HG03064 (cell line): ENCODE measurements at regions not wholly inside any gene's neighbourhood (a gene's known extent, or its start where the extent isn't known, plus 50 kb on each side); places are given as distances from the start of the nearest gene placed in this dataset.

Source experiments
- ATAC-seq: cut with Tn5 transposase; IDR thresholded peaks from one replicate; pipeline ENCODE4 v1.9.1; 2021; ENCODE audit warnings: low read depth; ENCODE audit not compliant: unreplicated experiment

DNA sequence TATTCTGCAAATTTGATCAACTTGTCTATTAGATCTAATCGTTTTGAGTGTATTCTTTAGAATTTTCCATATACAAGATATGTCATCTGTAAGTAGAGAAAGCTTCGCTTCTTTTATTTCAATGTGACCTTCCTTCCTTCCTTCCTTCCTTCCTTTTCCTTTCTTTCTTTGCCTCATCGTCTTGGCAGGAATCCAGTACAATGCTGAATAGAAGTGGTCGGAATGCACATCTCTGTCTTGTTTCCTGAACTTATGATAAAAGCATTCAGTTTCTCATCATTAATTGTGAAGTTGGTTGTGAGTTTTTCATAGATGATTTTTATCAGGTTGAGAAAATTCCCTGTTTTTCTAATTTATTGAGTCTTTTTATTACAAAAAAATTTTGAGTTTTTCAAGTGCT is 300.7 kb upstream of the ZNF32 start:
- no peak for ATAC-seq

GRCh38 chr10:43946445-43946844 is 297.8 kb upstream of the ZNF32 start:
- ATAC-seq, result no peak

- ATAC-seq, result no peak
Measured at GRCh38 chr10:43945908-43946307, 297.2 kb upstream of the ZNF32 start.

GRCh38 chr10:43945094-43945730 is 296.5 kb upstream of the ZNF32 start:
- no peak for ATAC-seq

- no peak for ATAC-seq
Measured at GRCh38 chr10:43944381-43945093, 295.9 kb upstream of the ZNF32 start.

DNA sequence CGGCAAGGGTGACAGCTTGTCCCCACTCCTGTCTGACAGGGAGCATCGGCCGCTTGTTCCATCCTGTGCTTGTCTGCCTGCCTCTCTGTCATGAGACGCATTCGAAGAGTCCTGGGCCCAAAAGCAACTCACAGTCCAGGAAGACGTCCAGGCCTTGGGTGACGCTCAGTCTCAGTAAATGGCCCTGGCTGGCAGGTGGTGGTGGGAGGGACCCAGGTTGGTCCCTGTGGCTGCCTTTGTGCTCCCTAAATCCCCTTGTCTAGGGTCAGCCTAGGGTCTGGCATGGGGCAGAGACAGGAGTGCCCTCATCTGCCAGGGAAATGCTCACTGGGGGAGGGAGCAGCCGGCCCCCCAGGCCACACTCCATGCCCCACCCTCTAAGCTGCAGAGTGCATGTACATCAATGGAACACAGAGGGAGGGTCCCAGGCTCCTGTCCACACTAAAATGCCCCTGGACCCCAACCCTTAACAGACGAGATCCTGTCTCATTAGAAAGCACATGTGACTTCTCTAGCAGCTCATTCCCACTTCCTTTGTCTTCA is 295.2 kb upstream of the ZNF32 start:
- ATAC-seq, result no peak

GRCh38 chr10:43943119-43943817 is 294.6 kb upstream of the ZNF32 start:
- ATAC-seq, result no peak

DNA sequence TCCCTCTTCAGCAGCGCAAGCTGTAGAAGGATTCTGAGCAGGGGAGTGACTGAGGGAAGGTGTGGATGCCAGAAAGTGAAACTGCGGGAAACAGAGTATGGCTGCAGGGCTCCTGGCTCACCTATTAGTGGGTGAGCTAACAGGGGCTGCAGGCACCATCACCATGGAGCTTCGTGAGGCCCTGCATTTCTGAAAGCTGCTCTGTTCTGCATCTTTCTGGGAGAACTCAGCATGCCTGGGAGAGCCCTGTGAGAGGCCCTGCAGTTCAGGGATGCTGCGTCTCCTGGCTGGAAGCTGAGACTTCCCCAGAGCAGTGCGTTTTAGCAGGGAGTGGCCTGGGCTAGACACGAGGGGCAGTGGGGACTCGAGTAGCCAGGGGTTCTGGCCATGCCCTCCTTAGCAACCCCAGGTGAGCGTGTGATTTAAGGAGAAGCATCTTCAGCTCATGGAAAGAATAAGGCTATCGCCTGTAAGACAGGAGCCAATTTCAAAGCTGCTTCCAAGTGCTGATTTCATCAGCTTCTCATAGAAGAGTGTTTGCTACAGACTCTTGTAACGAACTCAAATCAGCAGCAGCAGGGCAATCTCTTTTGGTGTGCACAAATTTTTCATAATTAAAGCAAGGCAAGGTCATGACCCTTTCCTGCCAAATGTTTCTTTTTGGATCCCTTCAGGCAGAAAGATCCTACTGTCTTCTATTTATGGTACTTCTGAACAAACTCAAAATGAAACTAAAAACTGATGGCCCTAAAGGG is 293.6 kb upstream of the ZNF32 start:
- no peak for ATAC-seq

GRCh38 chr10:43940898-43941837 is 292.5 kb upstream of the ZNF32 start:
- no peak for ATAC-seq

DNA sequence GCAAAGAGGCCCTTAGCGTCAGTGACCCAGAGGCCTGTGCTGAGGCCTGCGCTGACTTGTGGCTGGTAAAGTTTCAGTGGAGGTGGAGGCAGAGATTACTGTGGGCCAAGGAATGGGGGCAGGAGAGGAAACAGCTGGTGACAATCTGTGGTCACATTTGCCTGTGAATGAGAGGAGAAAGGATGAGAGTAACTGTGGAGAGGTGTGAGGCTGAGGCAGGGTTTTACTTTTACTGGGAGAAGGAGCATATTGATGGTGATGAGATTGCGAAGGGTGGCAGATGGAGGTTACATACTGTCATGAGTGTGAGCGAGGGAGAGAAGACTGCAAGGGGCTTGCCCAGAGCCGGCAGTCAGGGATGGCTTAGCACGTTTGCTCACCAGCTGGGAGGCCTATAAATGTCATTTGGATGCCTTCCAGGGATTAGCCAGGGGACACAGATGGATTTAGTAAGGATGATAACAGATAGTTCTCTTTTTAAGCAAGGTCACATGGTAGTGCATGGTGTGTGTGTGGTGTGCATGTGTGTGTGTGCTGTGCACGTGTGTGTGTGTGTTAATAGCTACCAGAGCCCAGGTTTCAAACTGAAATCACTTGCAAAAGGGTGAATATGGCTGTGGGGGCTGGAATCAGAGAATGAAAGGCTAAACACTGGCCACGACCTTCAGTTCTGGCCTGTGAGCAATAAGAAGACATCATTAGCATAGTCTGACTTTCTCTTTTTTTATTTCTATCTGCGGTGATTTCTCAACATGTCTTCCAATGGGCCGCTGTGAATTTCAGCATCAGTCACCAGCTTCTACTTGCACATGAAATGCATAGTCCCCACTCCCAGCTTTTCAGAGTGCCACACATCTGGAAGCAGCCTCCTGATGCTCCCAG is 291.5 kb upstream of the ZNF32 start:
- no peak for ATAC-seq

- no peak for ATAC-seq
Measured at GRCh38 chr10:43939389-43939938, 290.8 kb upstream of the ZNF32 start.

DNA sequence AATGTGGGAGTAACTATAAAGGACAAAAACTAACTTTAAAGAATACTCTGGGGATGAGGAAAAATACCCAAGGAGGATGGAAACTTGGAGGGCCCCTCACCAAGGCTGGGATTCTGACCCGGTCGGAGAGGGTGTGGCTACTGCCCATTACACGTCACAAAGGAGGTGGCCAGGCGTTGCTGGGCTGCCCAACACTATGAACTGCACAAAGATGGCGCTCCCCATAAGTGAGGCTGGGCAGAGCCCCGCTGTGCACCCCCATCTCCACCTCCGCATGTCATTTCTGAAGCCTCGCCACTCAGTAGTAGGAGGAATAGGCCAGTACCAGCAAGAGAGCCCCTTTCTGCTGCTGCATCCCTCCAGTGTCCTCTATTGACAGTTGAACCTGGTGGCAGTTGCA is 290.1 kb upstream of the ZNF32 start:
- no peak for ATAC-seq

DNA sequence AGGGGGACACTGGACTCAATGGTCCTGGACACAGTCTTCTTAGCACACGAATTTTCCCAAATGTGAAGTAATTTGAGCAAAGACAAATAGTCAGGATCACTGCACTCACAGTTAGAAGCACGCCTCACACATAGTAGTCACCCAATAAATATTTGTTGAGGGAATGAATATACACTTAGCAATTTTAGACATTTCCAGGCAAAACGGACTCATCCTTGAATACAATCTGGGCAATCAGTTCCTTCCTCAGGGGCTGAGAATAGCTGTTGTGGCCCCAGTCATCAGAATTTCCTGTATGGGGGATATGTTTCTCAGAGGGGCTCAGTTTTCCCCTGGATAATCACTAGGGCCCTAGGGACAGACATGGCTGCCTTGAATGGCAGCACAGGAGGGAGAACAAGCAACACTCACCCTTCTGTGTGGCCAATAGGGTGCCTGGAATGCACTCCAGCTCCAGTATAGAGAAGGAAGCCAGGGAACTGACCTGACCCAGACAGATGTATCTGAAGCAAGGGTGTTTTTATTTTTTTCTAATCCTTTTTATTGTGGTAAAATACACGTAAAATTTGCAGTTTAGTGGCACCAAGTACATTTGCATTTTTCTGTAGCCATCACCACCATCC is 282.7 kb upstream of the ZNF32 start:
- ATAC-seq, result no peak

DNA sequence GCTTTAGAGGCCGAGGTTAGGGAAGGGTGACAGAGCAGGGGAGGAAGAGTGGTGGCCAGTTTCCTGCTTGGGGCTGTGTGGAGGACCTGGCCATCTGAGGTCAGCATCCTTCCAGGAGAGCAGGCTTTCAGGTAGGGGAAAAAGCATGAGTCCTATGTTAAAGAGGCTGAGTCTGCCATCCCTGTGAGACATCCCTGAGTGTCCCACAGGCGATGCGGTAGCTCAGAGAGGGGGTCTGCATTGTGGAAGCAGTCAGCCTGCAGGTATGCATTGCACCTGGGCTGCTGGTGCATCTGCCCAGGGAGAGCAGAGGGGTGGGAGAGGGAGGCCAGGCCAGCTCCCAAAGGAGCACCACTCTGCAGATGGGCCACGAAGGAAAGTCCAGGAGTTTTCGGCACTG is 282.1 kb upstream of the ZNF32 start:
- no peak for ATAC-seq

DNA sequence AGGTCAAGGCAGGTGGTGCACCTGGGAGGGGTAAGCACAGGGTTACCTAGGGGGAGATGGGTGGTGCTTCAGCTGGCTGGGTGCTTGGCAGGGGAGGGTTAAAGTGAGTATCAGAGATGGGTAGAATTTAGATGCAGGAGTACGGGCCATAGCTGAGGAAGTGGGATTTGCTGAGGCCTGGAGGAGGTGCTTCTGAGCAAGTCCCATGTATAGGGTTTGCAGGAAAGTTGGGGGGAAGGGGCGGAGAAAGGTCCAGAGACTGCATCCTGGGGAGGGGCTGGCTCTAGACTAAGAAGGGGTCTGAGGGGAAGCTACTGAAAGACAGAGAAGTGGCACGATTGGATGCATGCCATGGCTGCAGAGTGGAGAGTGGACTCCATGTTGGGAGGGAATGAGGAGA is 281.6 kb upstream of the ZNF32 start:
- no peak for ATAC-seq

DNA sequence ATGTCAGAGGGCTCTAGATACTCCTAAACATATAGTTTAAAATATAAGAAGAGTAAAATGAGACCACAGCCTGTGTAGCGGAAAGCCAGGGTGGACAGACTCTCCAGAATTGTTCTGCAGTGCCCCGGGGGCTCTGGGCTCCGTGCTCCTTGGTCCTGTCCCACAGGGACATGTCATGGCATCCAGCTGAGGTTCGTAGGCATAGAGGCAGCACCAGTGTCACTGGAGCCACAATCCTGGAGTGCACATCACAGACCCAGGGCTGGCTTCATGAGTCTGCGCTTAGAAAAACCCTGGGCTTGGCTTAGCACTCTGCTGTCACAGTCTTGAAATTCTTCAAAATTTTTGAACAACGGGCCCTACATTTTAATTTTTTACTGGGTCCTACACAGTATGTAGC is 280.4 kb upstream of the ZNF32 start:
- no peak for ATAC-seq

DNA sequence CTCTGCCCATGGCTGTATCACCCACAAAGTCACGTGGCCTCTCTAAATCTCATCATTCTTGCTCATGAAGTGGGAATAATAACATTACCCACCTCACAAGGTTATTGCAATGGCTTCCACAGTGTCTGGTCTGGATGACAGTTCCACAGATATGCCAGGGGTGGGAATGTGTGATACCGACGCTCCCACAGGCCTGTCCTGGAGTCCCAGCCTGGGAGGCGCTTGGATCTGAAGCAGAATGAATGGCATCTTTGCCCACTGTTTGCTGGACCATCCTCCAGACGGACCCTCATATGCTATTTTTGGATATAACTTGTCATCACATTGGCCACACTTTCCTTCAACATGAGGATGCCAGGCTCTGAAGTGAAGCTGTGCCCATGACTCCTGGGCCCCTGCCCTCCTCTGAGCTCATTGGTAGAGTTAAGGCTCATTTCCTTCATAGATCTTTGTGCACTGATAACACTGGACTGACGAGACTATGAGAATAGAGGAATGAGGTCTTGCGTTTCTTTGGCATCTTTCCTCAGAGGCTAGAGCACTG is 279.8 kb upstream of the ZNF32 start:
- no peak for ATAC-seq

- ATAC-seq, result no peak
Measured at GRCh38 chr10:43926875-43927406, 278.3 kb upstream of the ZNF32 start.
